B cell (primary cell): ENCODE measurements at regions not wholly inside any gene's neighbourhood (a gene's known extent, or its start where the extent isn't known, plus 50 kb on each side); places are given as distances from the start of the nearest gene placed in this dataset.

Source experiments
- ATAC-seq: fragments of 200-7000 bp; cut with Tn5 transposase; one replicate; pipeline ENCODE4 v1.10.0; 2021; ENCODE audit warnings: low read depth, mild to moderate bottlenecking, moderate number of reproducible peaks, moderate library complexity
- CTCF ChIA-PET: fragments of 350-600 bp; sonication (Branson Sonifier 250); formaldehyde crosslinking; loops from one replicate; lab custom pipeline; 2021; ENCODE audit warnings: antibody characterized with exemption, inconsistent platforms; lab: Charles Lee
- POLR2A ChIA-PET: fragments of 350-600 bp; sonication (Branson Sonifier 250); formaldehyde crosslinking; loops from one replicate; lab custom pipeline; 2021; ENCODE audit warnings: antibody characterized with exemption; lab: Charles Lee
- DNase-seq: peaks from one replicate; pipeline ENCODE4 v3.0.0; 2013
- H2AFZ ChIP-seq: 2 replicates; pipeline ENCODE4 v1.6.1; 2012; ENCODE audit warnings: mild to moderate bottlenecking, low read depth, low read length; ENCODE audit not compliant: insufficient read depth, poor library complexity, severe bottlenecking
- H3K27ac ChIP-seq, 2 donors: 1 replicate in 1 of 2; 2 replicates in 1 of 2; pipeline ENCODE4 v1.5.1; 2012 to 2013; ENCODE audit warnings: low read length in 2 of 2, mild to moderate bottlenecking in 2 of 2, moderate library complexity in 1 of 2
- H3K27me3 ChIP-seq, 4 experiments: fragments of 200-600 bp in 1 of 4; sonication (generic) in 1 of 4; replicated peaks in 1 of 4; 1 replicate in 2 of 4; 2 replicates in 2 of 4; pipeline versions ENCODE4 v1.6.1 to v1.7.0; 2013 to 2016; ENCODE audit warnings: low read length in 3 of 4, mild to moderate bottlenecking in 2 of 4, mixed read lengths in 1 of 4, moderate library complexity in 1 of 4; ENCODE audit not compliant: insufficient read depth in 4 of 4, control insufficient read depth in 3 of 4; ENCODE audit errors: control extremely low read depth in 1 of 4
- H3K36me3 ChIP-seq, 2 experiments: replicated peaks in 1 of 2; 1 replicate in 1 of 2; 2 replicates in 1 of 2; pipeline versions ENCODE4 v1.6.1 to v1.7.1; 2013; ENCODE audit warnings: low read length in 1 of 2; ENCODE audit not compliant: insufficient read depth in 2 of 2, control insufficient read depth in 1 of 2; ENCODE audit errors: control extremely low read depth in 1 of 2, extremely low read depth in 1 of 2
- H3K4me1 ChIP-seq, 2 donors: fragments of 200-600 bp in 1 of 2; sonication (generic) in 1 of 2; 1 replicate in 1 of 2; 2 replicates in 1 of 2; pipeline versions ENCODE4 v1.5.1 to v1.6.1; 2013 to 2017; ENCODE audit warnings: low read length in 2 of 2; ENCODE audit not compliant: control insufficient read depth in 2 of 2, insufficient read depth in 2 of 2
- H3K4me2 ChIP-seq: replicated peaks from 2 replicates; pipeline ENCODE3; 2012; ENCODE audit warnings: mild to moderate bottlenecking, low read depth, low read length; ENCODE audit not compliant: poor library complexity, severe bottlenecking
- H3K4me3 ChIP-seq, 5 experiments: fragments of 200-600 bp in 1 of 5; sonication (generic) in 1 of 5; 1 replicate in 3 of 5; 2 replicates in 2 of 5; pipeline versions ENCODE4 v1.5.1 to v1.7.0; 2011 to 2016; ENCODE audit warnings: low read length in 4 of 5, mild to moderate bottlenecking in 4 of 5, low read depth in 2 of 5, control low read depth in 1 of 5, moderate library complexity in 1 of 5; ENCODE audit not compliant: insufficient read depth in 1 of 5; ENCODE audit errors: control extremely low read depth in 1 of 5, extremely low read depth in 1 of 5
- H3K79me2 ChIP-seq: fragments of 200-600 bp; sonication (generic); one replicate; pipeline ENCODE4 v1.6.0; 2016; ENCODE audit warnings: low read length; ENCODE audit not compliant: control insufficient read depth, insufficient read depth
- H3K9ac ChIP-seq: fragments of 200-600 bp; sonication (generic); 2 replicates; pipeline ENCODE4 v1.6.1; 2017; ENCODE audit warnings: mild to moderate bottlenecking, low read length, moderate library complexity
- H3K9me3 ChIP-seq, 3 donors: one replicate each; pipeline versions ENCODE4 v1.6.1 to v1.7.1; 2013; ENCODE audit warnings: low read length in 2 of 3; ENCODE audit not compliant: control insufficient read depth in 2 of 3, insufficient read depth in 1 of 3; ENCODE audit errors: control extremely low read depth in 1 of 3
- H4K20me1 ChIP-seq: 2 replicates; pipeline ENCODE4 v1.6.0; 2012; ENCODE audit warnings: mild to moderate bottlenecking, low read length; ENCODE audit not compliant: insufficient read depth, control insufficient read depth, poor library complexity, severe bottlenecking
- H3K27ac Mint-ChIP-seq: one replicate; pipeline ENCODE4 v1.8.0; 2021; ENCODE audit warnings: mixed read lengths
- H3K27me3 Mint-ChIP-seq: one replicate; pipeline ENCODE4 v1.8.0; 2021; ENCODE audit warnings: mixed read lengths
- H3K4me1 Mint-ChIP-seq: one replicate; pipeline ENCODE4 v1.8.0; 2021; ENCODE audit warnings: mixed read lengths
- H3K4me3 Mint-ChIP-seq: one replicate; pipeline ENCODE4 v1.8.0; 2021; ENCODE audit warnings: mixed read lengths
- H3K9me3 Mint-ChIP-seq: one replicate; pipeline ENCODE4 v1.8.0; 2022; ENCODE audit warnings: mixed read lengths; ENCODE audit not compliant: insufficient read depth
- CTCF ChIP-seq: fragments of 200-600 bp; IDR thresholded peaks from one replicate; pipeline ENCODE4 v1.8.0; 2022; ENCODE audit warnings: antibody characterized with exemption, mild to moderate bottlenecking
- EZH2 ChIP-seq: IDR thresholded peaks from 2 replicates; pipeline ENCODE4 v1.6.1; 2012; ENCODE audit warnings: borderline replicate concordance, low read depth, mild to moderate bottlenecking, moderate library complexity, low read length; ENCODE audit not compliant: insufficient read depth, poor library complexity, severe bottlenecking
- WGBS: methylation state at CpG from one replicate; pipeline ENCODE4 v1.1.5; 2013; ENCODE audit warnings: missing lambda C conversion rate; ENCODE audit not compliant: insufficient coverage; 5-methylcytosine and 5-hydroxymethylcytosine counted together
- intact Hi-C: fragments of 100-400 bp; cut with micrococcal nuclease; formaldehyde crosslinking; loops from one replicate; pipeline ENCODE4 v1.10.0; 2022

DNA sequence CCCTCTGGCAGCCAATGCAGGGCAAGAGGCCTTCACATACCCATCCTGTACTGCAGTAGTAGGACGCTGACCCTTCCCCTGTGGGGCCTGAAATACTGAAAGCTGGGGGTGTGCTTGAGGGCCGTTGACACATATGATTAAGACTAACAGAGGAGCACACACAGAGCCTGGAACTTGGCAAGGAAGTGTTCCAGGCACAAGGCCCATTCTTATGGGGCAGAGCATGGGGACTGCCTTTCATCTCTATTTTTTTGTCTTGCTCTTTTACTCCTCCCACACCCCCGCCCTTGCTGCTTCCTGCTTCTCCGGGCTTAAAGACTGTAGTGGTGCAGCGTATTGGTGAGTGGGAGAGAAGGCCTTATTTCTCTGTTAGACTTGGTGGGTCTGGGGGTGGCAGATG, 137.4 kb downstream of the BACH1 start:
- no peaks in the 10 kb centered on the region for H3K79me2 ChIP-seq
- Mint-ChIP-seq H3K27me3 (no peaks in the 10 kb centered on the region), H3K9me3 (no peaks in the 10 kb centered on the region), H3K4me1 (peaks cover 12% of the 10 kb centered on the region), H3K4me3 (no peak overlapping the region), H3K27ac (no peak overlapping the region)
- no peak for DNase-seq
- WGBS: 92% methylated on average over 3 of the region's 5 CpGs
- H3K4me1 ChIP-seq: no peaks in the 10 kb centered on the region
- H2AFZ ChIP-seq: no peak overlapping the region
- no peak overlapping the region for H3K9ac ChIP-seq
- TF ChIP-seq EZH2: no peak
- TF ChIP-seq CTCF: no peak
- H3K36me3 ChIP-seq: no peaks in the 10 kb centered on the region
- intact Hi-C loops: no loop called here
- no peak overlapping the region for H3K27ac ChIP-seq
- no peak overlapping the region for H3K4me2 ChIP-seq
- no peaks in the 10 kb centered on the region for H3K9me3 ChIP-seq
- H3K27me3 ChIP-seq: no peaks in the 10 kb centered on the region
- ChIA-PET POLR2A (no interaction called here), CTCF (no interaction called here)
- ATAC-seq: no peak
- no peak overlapping the region for H3K4me3 ChIP-seq
- no peaks in the 10 kb centered on the region for H4K20me1 ChIP-seq

- intact Hi-C loops: no loop called here
- Histone ChIP-seq H3K9ac (no peak overlapping the region), H3K4me1 (no peaks in the 10 kb centered on the region), H4K20me1 (no peaks in the 10 kb centered on the region), H2AFZ (no peak overlapping the region), H3K36me3 (no peaks in the 10 kb centered on the region), H3K27ac (no peak overlapping the region), H3K4me3 (no peak overlapping the region), H3K79me2 (no peaks in the 10 kb centered on the region), H3K27me3 (no peaks in the 10 kb centered on the region), H3K4me2 (no peak overlapping the region), H3K9me3 (no peaks in the 10 kb centered on the region)
- no peak for DNase-seq
- 85% methylated on average over 2 of the region's 2 CpGs for WGBS
- ATAC-seq: no peak
- Mint-ChIP-seq H3K27ac (no peak overlapping the region), H3K9me3 (no peaks in the 10 kb centered on the region), H3K27me3 (no peaks in the 10 kb centered on the region), H3K4me1 (peaks cover 12% of the 10 kb centered on the region), H3K4me3 (no peak overlapping the region)
- ChIA-PET POLR2A (no interaction called here), CTCF (no interaction called here)
- TF ChIP-seq EZH2 (no peak), CTCF (no peak)
These were observed 137.9 kb downstream of the BACH1 start for GRCh38 chr21:29436650-29437049.
